ENCODE measurements at regions not wholly inside any gene's neighbourhood (a gene's known extent, or its start where the extent isn't known, plus 50 kb on each side); places are given as distances from the start of the nearest gene placed in this dataset.

DNA sequence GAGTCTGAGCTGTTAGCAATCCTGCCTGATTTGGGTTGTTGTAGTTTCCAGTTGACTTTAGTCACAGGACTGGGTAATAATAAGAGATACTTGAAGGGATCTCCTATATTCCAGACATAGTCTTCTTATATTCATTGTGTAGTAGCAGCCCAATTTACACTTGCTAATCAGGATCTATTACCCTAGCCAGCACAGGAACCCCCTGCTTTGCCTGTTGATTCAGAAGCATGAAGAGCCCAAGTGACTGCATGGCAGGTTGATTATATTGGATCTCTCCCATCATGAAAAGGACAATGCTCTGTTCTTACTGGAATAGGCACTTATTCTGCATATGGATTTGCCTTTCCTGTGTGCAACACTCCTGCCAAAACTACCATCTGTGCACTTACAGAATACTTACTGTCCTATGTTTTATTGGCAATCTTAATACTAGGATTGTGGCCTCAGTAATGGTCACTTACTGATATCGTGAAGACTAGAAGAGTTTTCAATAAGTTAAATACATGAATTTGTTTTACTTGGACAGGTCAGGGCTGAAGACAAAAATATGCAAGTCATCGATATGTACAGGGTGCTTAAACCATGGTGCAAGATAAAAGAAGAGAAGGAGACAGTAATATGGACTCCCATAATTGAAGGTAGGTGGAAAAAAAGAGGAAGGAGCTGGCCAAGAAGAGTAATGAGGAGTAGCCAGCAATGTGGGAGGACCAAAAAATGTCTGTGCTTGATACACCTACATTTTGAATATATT is 304.1 kb downstream of the MCTP2 start:
- no peak for DNase-seq

DNA sequence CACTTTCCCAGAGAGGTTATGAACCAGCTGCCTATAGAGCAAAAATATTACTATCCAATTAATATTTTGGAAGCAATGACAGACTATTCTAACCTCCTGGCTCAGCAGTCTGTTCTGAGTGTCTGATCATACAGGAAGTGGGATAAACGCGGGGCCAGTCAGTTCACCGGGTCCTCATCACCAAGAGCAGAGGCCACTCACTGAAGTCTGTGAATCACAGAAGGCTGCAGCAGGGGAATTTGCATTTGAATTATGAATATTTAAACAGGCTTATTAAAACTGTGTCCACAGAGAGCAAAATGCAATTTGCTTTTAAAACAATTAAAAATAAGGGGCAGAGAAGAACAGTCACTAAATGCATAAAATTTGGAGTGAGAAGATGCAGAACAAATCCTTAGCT is 305.2 kb downstream of the MCTP2 start:
- DNase-seq: no peak

DNA sequence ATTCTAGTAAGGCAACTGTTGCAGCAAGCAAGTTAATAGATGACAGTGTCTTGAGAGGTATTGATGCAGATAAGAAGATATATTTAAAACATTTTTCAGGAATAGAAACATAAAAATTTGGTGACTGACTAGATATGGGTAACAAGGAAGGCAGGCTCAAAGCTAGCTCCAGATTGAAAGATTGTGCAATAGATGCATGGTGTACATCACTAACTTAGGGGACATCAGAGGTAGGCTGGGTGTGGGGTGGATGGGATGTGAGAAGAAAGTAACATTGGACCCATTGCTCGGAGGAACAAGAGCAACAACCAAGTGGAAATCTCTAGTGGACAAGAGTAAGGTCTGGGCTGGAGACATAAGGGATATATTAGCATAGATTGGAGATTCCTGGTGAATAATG is 306.9 kb downstream of the MCTP2 start:
- no peak for DNase-seq

DNA sequence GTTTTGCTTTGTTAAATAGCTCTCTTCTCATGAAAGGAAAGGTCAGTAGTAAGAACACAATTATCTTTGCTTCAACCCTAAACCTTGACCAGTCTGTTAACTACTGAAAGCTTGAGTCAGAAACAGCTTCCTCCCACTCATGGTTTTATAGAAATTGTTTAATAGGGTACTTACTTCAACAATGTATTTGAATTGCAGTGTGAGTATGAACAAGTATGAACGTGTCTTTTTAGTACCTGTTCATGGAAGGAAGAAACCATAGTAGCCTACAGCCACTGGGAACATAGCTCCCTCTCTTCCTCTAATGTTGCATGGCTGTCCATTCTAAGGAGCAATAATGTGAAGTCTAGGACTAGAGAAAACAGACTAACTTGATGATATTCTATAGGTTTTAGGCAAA is 311.0 kb downstream of the MCTP2 start:
- no peak for DNase-seq

DNA sequence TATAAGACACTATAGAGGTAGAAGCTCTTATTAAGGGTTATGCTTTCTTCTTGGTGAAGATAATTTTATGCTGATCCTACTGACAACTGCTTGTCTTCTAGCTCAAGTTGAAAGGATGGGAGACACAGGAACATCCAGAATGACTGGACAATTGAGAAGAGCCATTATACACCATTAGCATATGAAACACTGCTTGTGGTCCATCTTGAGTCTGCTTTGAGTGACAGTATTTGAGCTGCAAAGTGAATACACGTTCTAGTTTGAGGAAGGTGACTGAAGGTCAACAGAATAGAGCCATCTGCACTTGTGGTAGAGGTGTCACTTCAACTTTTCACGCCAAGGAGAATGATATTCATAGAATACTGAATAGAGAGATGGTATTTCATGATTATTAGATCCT is 315.4 kb downstream of the MCTP2 start:
- no peak for DNase-seq

DNA sequence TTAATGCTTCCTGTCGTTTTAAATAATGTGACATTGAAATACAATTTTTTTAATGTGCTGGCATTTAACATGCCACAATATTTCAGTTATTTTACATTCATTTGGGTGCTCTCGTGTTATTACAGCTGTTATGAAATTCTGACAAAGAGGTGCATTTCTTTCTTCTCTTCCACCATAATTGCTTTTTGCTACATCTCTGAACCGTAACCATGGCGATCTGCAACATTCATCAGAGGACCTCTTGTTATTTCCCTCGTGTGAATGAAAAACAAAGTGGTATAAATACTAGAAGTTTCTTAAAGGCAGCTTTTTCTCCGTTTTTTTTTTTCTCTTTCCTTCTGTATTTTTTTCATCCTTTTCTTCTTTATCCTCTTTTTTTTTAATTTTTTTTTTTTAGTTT is 316.4 kb downstream of the MCTP2 start:
- no peak for DNase-seq

DNA sequence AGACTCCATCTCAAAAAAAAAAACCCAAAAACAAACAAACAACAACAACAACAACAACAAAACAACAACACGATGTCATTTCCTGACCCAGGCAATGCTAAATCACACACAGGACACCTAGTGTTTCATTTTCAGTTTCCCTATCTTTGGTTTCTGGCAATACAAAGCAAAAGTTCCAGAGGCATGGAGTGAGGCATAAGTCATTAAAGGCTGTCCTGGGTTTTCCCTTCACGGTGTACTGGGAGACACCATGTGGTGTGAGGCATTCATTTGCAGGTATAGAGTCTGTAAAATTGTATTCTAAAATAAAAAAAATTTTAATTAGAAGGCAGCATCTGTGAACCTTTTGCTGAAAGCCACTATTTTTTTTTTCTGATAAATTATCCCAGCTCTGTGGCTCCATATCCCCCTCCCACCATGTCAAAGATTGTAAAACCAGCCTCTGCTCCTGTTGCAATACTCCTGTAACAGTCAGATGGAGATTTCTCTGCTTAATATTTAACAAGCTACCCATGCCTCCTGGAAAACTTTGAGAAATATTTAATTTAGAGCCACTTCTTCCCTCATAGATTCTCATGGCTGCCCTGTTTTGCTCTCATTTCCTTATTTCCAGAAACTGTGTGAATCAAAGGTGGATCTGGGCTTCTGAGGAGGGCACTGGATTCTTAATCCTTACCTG is 324.6 kb downstream of the MCTP2 start:
- no peak for DNase-seq

DNA sequence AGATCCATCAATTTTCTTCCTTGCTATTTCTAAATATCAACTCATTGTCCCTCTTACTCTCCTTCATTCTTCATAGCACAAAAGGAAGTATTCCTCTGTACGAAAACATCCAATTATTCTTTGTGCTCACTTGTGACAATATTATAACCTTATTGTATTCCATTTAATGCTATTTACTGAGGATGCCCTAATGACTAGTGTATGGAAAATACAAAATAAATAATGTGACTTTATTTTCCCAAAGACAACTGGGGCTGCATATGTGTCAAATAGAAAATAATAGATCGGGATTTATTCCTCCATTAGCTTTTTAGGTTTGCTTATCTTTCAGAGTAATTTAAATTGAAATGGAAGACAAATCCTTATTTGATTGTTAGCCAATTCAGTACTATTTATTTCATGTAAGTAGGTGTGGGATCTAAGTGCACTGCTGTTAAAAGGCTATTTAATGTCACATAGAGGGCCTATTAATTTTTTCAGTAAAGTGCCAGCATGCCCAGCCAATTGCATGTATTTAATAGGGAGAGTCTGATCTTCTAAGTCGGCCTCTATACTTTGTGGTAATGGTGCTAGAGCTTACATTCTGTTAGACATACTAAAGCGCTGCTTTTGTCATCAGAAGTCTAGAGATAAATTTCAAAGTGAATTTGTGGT is 329.8 kb downstream of the MCTP2 start:
- DNase-seq: no peak

DNA sequence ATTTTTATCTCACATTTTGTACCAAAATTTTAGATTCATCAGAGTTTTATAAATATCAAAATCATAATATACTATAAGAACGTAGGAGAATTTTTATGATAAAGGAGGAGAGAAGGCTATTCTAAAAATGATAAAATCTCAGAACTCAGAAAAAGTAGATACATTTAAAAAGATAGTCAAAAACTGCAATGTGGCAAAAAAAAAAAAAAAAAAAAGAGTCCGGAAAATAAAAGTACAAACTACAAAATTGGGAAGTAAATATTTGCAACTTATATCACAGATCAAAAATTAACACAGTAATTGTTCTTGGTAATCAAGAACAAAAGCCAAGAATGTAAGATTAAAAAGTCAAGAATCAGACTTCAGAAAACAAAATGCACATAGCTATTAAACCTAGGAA is 332.1 kb downstream of the MCTP2 start:
- no peak for DNase-seq

DNA sequence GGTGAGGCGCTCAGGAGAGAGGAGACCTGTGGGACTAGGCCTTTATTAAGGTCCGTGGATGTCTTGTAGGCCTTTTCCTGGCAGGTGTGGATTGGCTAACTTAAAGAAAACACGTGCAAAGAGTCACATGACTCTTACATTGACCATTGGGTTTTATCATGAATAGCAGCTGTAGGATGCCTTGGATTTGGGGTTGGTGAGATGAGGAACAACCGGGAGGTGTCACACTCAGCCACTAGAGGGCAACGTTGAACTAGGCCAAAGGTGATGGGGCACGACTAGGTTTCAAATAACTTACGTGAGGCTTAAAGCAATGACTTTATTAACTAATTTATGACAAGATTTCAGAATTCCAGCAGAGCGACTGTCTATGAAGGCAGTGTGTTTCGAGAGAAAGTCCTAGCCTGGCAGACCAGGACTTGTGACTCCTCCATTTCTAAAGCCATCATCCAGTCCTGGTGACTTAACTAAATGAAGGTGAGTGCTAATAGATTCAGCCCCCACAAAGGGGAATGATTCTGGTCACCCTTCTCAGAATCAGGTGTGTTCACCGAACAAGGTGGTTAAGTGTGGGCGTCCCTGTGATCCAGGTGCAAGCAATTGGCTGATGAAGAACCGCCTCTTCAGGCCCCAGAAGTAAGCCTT is 345.6 kb downstream of the MCTP2 start:
- peak in 1 of 2 experiments; percentile 16 for DNase-seq

DNA sequence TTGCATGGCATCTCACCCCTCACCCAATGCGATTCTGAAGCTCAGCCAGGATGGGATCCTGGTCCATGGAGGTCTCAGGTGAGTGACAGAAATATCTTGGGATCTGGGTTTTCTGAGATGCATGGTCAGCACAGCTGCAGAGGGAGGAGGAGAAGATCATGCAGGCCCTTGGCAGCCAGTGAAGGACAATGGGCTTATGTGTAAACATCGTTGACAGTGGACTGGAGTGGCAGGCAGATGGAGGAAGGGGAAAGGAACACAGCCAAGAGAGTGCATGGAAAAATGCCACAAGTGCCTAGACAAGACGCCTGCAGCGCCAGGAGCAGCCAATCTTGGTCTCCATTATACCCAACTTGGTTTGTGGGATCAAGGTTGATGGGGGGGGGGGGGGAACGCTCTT is 347.9 kb downstream of the MCTP2 start:
- no peak for DNase-seq

DNA sequence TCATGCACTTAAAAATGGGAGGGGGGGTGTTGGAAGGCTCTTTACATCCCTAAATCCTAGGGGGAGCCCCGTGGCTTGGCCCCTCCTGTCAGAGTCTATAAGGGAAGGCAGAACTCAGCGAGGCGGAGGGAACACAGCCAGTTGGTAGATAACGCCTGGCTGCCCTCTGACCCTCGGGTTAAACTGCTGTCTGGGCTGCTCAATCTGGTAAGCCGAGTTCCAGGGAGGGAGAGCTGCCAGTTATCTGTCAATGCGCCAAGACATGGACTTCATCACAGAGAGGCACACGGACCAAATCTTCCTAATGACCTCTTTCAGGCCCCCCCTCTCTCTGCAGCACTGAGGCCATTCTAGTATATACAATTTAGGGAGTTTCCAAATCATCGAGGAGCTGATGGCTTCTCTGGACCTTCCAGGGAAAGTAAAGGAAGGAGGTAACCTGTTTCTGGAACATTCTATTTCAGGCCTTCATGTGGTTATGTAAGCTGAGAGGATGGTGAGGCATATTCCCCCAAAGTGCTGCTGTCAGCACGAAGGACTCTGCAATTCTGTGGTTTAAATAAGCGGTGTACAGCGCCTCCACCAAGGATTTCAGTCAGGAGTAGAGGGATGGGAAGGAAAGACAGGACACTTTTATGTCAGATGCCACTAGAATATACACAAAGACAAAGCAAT is 349.0 kb downstream of the MCTP2 start:
- DNase-seq: no peak

DNA sequence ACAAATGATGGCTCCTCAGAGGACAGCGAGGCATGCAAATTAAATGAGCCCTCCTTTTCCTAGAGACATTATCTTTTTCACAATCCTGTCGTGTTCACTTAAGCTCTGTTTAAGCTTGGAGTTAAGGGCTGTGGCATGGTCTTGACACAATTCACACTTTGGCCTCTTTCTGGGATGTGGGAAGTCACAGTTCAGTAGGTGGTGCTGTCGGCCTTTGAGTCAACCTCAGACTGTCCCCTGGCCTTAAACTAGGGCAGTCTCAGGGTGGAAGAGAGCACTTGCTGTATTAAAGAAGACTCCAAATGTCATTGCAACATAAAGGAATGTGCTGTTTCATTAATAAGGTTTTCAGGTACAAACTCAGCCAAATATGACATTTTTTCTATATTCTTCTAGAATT is 351.0 kb downstream of the MCTP2 start:
- DNase-seq: no peak

DNA sequence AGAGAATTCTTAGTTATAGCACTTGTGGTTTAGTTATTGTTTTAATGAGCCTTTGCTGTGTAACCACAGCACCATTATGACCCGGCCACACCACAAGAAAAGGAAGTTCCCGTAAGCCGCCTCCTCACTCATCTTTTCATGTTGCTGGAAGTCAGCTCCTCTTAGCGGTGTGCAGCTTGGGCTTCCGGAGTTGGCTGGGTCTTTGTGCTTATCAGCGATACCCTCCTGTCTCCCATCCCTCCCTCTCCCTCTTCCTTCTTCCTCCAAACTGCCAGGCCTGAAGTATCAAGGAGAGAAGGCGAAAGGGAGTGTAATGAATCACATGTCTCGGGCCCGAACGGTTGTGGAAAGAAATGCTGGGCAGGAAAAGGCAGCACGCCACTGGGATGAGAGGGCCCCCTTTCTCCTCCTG is 353.5 kb downstream of the MCTP2 start:
- no peak for DNase-seq

DNA sequence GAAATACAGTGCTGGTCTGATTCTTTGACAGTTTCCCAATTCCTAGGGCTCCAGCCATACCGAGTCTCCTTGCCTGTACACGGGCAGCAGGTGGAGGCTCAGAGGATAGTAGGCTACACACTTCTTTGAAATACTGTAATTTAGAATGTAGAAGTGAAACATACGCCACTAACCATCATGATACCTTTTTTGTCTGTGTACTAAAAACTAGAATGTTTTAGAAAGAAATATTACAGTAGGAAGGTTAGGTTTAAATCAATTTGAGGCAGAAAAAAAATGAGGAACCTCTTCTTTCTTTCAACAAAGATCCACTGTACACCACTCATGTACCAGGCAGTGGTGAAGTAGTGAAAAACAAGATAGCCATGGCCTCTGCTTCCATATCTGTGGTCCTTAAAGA is 354.7 kb downstream of the MCTP2 start:
- no peak for DNase-seq

DNA sequence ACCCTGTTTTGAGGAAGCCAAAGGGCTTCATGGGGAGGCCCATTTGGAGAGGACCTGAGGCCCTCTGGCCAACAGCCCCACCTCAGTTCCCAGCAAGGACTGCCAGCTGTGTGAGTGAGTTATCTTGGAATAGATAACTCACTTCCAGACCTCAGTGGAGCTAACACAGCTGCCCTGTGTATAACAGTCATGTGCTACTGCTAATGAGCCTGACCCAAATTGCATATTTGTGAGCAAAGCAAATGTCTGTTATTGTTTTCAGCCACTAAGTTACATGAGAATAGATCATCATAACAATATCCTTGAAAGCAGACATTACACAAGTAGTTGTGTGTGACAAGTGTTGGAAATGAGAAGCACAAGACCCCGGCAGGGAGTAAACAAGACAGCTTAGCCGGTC is 355.8 kb downstream of the MCTP2 start:
- no peak for DNase-seq

DNA sequence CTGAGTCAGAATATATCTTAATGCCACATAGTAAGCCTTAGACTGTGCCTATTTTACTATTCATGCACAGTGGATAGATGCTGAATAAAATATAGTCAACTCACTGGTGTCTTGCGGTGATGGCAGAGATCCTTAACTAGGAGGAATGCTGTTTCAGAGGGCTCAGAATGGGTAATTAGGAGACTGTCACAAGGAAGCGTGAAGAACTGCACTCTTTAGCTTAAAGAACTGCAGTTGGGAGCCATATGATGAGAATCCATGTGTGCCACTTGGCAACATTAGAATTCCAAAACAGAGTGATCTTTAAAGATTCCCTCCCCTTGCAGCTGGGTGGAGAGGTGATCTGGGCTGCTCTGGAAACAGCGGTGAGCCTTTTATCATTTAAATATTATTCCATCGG is 357.6 kb downstream of the MCTP2 start:
- DNase-seq: no peak

DNA sequence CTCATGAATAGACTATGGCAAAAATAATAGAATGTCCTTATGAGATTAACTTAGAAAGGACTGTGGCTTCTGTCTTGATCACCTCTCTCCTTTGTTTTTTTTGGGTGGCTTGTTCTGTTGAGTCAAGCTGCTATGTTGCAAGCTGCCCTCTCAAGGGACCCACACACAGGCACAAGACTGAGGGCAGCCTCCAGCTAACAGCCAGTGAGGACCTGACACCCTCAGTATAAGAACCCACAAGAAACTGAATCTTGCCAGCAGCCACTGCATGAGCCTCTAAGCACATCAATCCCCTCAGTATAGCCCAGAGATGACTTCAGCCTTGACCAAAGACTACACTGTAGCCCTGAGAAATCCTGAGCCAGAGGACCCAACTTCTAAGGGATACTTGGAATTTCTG is 361.1 kb downstream of the MCTP2 start:
- DNase-seq: no peak

DNA sequence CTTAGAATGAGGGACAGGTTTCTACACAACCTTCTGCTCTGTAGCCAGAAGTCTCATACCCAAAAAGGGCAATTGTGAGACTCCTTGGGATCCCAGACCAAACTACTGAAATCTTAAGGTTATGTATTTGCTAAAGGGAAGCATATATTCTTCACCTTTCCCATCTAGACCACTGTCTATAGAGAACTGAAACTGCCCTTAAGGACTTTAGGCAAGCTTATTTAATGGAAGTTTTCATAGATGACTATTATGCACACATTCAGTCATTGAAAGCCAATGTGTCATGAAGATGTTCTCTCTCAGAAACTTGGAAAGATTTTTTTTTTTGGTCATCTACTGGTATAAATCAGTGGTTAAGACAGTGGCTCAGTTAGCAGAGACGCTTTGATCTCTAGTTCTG is 365.3 kb downstream of the MCTP2 start:
- DNase-seq: no peak

DNA sequence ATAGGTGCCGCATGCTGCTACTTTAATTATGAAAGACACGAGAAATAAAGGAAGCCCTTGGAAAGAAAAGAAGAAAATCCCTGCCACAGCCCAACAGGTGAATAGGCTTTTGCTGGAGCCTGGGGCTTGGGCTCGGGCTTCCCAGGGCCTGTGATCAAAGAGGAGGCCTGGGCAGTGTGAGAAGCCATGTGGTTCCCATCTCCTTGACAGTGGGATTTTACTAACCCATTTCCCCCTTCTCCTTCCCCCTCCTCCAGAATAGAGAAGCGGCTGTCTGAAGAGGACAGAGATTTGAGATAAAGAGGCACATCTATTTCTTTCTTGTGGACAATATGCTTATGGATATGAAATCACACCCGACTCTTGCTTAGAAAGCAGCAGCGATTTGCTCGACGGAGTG is 369.1 kb downstream of the MCTP2 start:
- DNase-seq: no peak

DNA sequence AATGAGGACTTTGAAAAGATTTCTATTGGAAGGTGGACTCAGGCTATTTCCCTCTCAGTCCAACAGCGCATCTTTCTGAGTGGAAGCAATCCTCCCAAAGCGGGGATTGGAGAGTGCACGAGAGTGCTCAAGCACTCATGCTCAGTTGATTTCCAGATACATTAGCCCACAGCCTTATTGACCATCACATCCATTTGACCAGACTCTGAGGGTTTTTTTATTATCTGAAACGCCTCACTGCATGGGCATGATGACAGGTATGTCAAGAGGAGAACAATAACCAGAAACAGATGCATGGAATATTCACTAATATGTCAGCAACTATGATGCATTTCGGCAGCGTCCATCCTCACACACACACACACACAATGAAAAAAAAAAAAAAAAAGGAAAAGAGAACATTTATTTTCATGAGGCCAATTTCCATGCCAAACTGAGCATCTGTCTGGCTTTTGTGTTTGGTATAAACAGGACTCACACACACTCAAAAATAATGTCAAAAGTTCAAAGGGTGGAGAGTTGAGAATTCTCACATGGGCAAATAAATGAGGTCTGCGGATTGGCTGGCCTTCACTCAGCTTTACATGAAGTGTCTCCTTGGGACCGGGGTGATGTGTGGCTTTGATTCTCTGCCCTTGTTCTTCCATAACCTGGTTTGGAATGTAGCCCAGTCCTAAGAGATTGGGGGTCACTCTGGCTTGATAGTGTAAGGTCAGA is 371.6 kb downstream of the MCTP2 start:
- no peak for DNase-seq

DNA sequence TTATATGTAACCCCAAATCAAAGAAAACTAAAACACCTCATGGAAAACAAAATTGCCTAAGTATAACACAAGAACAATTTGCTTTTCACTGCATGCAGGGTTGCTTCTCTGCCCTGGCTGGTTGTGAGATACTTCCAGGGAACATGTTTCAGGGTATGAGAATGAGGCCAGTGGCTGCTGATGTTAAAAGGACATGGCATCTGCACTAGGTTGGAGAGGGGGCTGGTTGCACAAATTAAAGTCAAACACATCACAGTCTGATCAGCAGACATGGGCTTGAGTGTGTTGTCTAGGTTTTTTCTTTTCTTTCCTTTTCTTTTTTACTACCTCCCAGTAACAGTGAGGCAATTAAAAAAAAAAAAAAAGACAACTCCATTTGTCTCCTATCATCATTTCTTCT is 374.9 kb downstream of the MCTP2 start:
- DNase-seq: no peak
